ENCODE measurements at regions not wholly inside any gene's neighbourhood (a gene's known extent, or its start where the extent isn't known, plus 50 kb on each side); places are given as distances from the start of the nearest gene placed in this dataset.

GRCh38 chr6:145187491-145188206 lies 547.7 kb downstream of the EPM2A start:
- no peaks in the 10 kb centered on the region for H3K4me1 Mint-ChIP-seq (ENCODE audit: low read depth in 2 of 2)
- H3K36me3 Mint-ChIP-seq, result no peaks in the 10 kb centered on the region
- DNase-seq (ENCODE audit: low spot score) (no peak), ATAC-seq (no peak)
- no peak overlapping the region for H3K4me3 Mint-ChIP-seq
- H3K9me3 Mint-ChIP-seq, result no peaks in the 10 kb centered on the region
- H3K27me3 Mint-ChIP-seq, result peaks cover 0 to 7% of the 10 kb centered on the region in 2 donors
- no peak overlapping the region for H3K27ac Mint-ChIP-seq

GRCh38 chr6:145189836-145190235 lies 545.5 kb downstream of the EPM2A start:
- peaks cover 0 to 7% of the 10 kb centered on the region in 2 donors for H3K27me3 Mint-ChIP-seq
- no peak overlapping the region for H3K27ac Mint-ChIP-seq
- H3K4me1 Mint-ChIP-seq (ENCODE audit: low read depth in 2 of 2), result no peaks in the 10 kb centered on the region
- no peaks in the 10 kb centered on the region for H3K9me3 Mint-ChIP-seq
- ATAC-seq (no peak), DNase-seq (ENCODE audit: low spot score) (no peak)
- H3K36me3 Mint-ChIP-seq, result no peaks in the 10 kb centered on the region
- H3K4me3 Mint-ChIP-seq, result no peak overlapping the region

DNA sequence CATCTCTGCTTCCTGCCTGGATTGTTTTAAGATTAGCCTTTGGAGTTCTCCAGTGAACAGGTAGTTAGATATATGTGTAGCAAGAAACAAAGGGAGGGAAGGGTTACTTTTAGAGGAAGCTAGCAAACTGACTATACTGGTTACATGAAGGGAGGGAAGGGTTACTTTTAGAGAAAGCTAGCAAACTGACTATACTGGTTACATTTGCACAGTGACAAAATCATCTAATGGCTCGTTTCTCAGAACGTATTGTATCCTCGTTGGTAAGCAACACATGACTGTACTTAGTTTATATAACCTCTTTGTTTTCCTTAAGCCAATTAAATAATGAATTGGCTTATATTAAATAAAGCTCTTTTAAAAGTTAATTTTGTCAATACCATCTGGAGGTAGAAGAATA lies 540.9 kb downstream of the EPM2A start:
- ATAC-seq (no peak), DNase-seq (ENCODE audit: low spot score) (no peak)
- Mint-ChIP-seq H3K27me3 (no peaks in the 10 kb centered on the region), H3K4me3 (no peak overlapping the region), H3K36me3 (no peaks in the 10 kb centered on the region), H3K4me1 (ENCODE audit: low read depth in 2 of 2) (no peaks in the 10 kb centered on the region), H3K27ac (no peak overlapping the region), H3K9me3 (no peaks in the 10 kb centered on the region)

- no peaks in the 10 kb centered on the region for H3K9me3 Mint-ChIP-seq
- H3K27ac Mint-ChIP-seq, result no peak overlapping the region
- no peaks in the 10 kb centered on the region for H3K4me1 Mint-ChIP-seq (ENCODE audit: low read depth in 2 of 2)
- no peaks in the 10 kb centered on the region for H3K36me3 Mint-ChIP-seq
- DNase-seq (ENCODE audit: low spot score) (no peak), ATAC-seq (no peak)
- peaks cover 3 to 8% of the 10 kb centered on the region in 2 donors for H3K27me3 Mint-ChIP-seq
- H3K4me3 Mint-ChIP-seq, result no peak overlapping the region
Measured at GRCh38 chr6:145199961-145200360, 535.4 kb downstream of the EPM2A start.

DNA sequence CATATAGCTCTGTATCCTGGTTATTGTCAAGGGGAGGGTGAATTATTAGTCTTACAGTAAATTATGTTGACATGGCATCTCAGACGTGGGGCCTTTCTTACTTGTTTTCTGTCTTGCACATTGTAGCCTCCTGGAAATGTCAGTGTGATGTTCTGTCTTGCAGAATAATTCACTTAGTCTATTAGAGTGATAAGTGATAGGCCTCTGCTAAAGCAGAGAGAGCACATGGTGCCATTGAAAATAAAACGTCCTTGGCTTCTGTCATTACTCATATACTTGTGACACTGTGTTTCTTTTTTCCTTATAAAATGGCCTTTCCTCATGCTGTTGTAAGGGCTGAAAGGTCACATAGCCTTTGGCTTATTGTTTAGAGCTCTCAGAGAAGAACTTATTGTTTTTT lies 531.0 kb downstream of the EPM2A start:
- Mint-ChIP-seq H3K4me1 (ENCODE audit: low read depth in 2 of 2) (no peaks in the 10 kb centered on the region), H3K27me3 (peaks cover 7 to 15% of the 10 kb centered on the region in 2 donors), H3K9me3 (no peaks in the 10 kb centered on the region), H3K27ac (no peak overlapping the region), H3K36me3 (no peaks in the 10 kb centered on the region), H3K4me3 (no peak overlapping the region)
- ATAC-seq (no peak), DNase-seq (ENCODE audit: low spot score) (no peak)

- ATAC-seq (no peak), DNase-seq (ENCODE audit: low spot score) (no peak)
- H3K27ac Mint-ChIP-seq, result no peak overlapping the region
- no peak overlapping the region for H3K4me3 Mint-ChIP-seq
- H3K9me3 Mint-ChIP-seq, result no peaks in the 10 kb centered on the region
- H3K4me1 Mint-ChIP-seq (ENCODE audit: low read depth in 2 of 2), result no peaks in the 10 kb centered on the region
- peaks cover 11 to 12% of the 10 kb centered on the region in 2 donors for H3K27me3 Mint-ChIP-seq
- H3K36me3 Mint-ChIP-seq, result no peaks in the 10 kb centered on the region
Measured at GRCh38 chr6:145206247-145206907, 528.9 kb downstream of the EPM2A start.

- no peak overlapping the region for H3K27ac Mint-ChIP-seq
- H3K36me3 Mint-ChIP-seq, result no peaks in the 10 kb centered on the region
Measured at GRCh38 chr6:145208474-145208873, 526.8 kb downstream of the EPM2A start.

DNA sequence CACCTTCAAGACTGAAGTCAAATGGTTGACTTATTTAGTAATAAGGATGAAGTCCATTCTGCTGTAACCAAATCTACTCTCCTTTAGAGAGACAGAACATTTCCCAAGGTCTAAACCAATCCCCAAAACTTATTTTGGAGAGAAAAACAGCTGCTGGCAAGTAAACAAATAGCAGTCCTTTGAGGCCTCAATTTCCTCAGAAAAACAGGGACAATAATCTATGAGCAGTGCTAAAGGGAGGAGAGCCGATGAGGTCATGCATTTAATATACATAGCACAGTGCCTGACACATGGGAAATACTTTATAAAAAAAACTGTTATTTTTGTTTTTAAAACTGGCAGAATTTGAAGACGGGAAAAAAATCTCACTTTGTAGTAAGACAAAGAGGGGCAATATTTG lies 526.0 kb downstream of the EPM2A start:
- no peak overlapping the region for H3K27ac Mint-ChIP-seq
- no peaks in the 10 kb centered on the region for H3K9me3 Mint-ChIP-seq
- H3K4me3 Mint-ChIP-seq, result no peak overlapping the region
- peaks cover 0 to 8% of the 10 kb centered on the region in 2 donors for H3K4me1 Mint-ChIP-seq (ENCODE audit: low read depth in 2 of 2)
- DNase-seq (ENCODE audit: low spot score) (no peak), ATAC-seq (no peak)
- H3K27me3 Mint-ChIP-seq, result peaks cover 6 to 8% of the 10 kb centered on the region in 2 donors
- no peaks in the 10 kb centered on the region for H3K36me3 Mint-ChIP-seq

More at GRCh38 chr6:145208474-145208873, 526.8 kb downstream of the EPM2A start:
- Mint-ChIP-seq H3K9me3 (no peaks in the 10 kb centered on the region), H3K4me1 (ENCODE audit: low read depth in 2 of 2) (peaks cover 0 to 3% of the 10 kb centered on the region in 2 donors), H3K4me3 (no peak overlapping the region), H3K27me3 (peaks cover 6 to 8% of the 10 kb centered on the region in 2 donors)
- ATAC-seq (no peak), DNase-seq (ENCODE audit: low spot score) (no peak)

GRCh38 chr6:145212813-145213212 lies 522.5 kb downstream of the EPM2A start:
- H3K9me3 Mint-ChIP-seq, result no peaks in the 10 kb centered on the region
- ATAC-seq (no peak), DNase-seq (ENCODE audit: low spot score) (no peak)
- H3K4me1 Mint-ChIP-seq (ENCODE audit: low read depth in 2 of 2), result peaks cover 0 to 8% of the 10 kb centered on the region in 2 donors
- H3K27ac Mint-ChIP-seq, result no peak overlapping the region
- H3K4me3 Mint-ChIP-seq, result no peak overlapping the region
- no peaks in the 10 kb centered on the region for H3K36me3 Mint-ChIP-seq
- H3K27me3 Mint-ChIP-seq, result peaks cover 8 to 19% of the 10 kb centered on the region in 2 donors

DNA sequence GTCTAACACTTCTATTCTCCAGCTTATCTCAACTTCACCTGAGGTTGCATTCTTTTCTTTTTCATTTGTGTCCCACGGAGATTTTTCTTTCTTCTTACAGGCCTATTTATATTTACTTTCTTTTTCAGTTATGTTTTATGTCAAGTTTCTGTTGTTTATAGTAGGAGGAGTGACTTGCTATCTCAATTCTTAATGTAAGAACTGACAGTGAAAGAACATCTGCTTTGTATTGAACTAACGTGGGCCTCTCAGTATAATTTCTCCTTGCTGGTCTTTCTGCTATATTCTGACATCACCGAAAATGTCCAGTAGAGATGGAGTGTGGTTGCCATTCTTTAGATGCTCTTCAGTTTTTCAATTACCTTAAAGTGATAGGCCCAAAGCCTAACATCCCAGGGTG lies 521.7 kb downstream of the EPM2A start:
- H3K27me3 Mint-ChIP-seq, result peaks cover 8 to 12% of the 10 kb centered on the region in 2 donors
- no peaks in the 10 kb centered on the region for H3K36me3 Mint-ChIP-seq
- peaks cover 0 to 8% of the 10 kb centered on the region in 2 donors for H3K4me1 Mint-ChIP-seq (ENCODE audit: low read depth in 2 of 2)
- H3K9me3 Mint-ChIP-seq, result no peaks in the 10 kb centered on the region
- no peak overlapping the region for H3K27ac Mint-ChIP-seq
- ATAC-seq (no peak), DNase-seq (ENCODE audit: low spot score) (no peak)
- H3K4me3 Mint-ChIP-seq, result no peak overlapping the region

DNA sequence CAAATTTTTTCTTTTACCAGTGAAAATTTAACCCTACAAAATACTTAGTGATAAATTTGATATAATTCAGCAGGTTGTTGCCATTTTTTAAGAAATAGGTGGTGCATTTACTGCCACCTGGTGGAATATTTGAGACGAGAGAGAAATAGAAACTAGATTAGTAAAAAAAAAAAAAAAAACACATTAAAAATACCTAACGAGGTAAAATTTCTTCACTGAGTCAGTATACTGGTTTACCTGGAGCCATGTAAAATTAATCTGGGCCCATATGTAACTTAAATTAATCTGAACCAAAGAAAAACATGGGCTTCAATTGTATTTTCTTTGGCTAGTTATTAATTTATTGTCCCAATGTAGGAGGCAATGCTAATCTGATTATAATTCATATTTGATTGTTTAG lies 520.8 kb downstream of the EPM2A start:
- Mint-ChIP-seq H3K27me3 (peaks cover 8 to 12% of the 10 kb centered on the region in 2 donors), H3K4me1 (ENCODE audit: low read depth in 2 of 2) (peaks cover 0 to 8% of the 10 kb centered on the region in 2 donors), H3K27ac (no peak overlapping the region), H3K4me3 (no peak overlapping the region), H3K36me3 (no peaks in the 10 kb centered on the region), H3K9me3 (no peaks in the 10 kb centered on the region)
- no peak for DNase-seq (ENCODE audit: low spot score)
- ATAC-seq, result no peak

DNA sequence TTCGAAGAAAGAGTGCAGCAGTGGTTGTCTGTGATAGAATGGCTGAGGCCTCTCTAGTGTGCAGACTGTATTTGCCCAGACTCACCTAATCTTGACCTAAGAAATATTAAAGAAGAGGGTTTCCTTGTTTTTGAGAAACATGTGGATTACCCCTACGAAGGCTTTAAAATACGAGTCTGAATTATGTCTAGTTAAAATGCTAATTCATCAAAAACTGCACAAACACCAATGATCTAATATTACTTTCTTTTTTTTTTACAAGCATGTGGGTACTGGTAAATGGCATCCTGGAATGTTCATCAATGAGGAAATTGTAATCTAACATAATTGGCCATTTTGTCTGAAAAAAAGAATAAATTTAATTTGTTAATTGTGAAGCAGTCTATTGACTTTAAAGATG lies 510.9 kb downstream of the EPM2A start:
- Mint-ChIP-seq H3K4me1 (ENCODE audit: low read depth in 2 of 2) (no peaks in the 10 kb centered on the region), H3K27me3 (peaks cover 2 to 8% of the 10 kb centered on the region in 2 donors), H3K27ac (no peak overlapping the region), H3K9me3 (no peaks in the 10 kb centered on the region), H3K4me3 (no peak overlapping the region), H3K36me3 (no peaks in the 10 kb centered on the region)
- DNase-seq (ENCODE audit: low spot score) (no peak), ATAC-seq (no peak)

- Mint-ChIP-seq H3K27me3 (peaks cover 2 to 10% of the 10 kb centered on the region in 2 donors), H3K4me1 (ENCODE audit: low read depth in 2 of 2) (no peaks in the 10 kb centered on the region), H3K27ac (no peak overlapping the region), H3K36me3 (no peaks in the 10 kb centered on the region), H3K4me3 (no peak overlapping the region), H3K9me3 (no peaks in the 10 kb centered on the region)
- no peak for ATAC-seq
- no peak for DNase-seq (ENCODE audit: low spot score)
Measured at GRCh38 chr6:145225500-145225899, 509.8 kb downstream of the EPM2A start.

- Mint-ChIP-seq H3K36me3 (no peaks in the 10 kb centered on the region), H3K27me3 (peaks cover 0 to 10% of the 10 kb centered on the region in 2 donors), H3K4me3 (no peak overlapping the region), H3K9me3 (peaks cover under 1% of the 10 kb centered on the region), H3K4me1 (ENCODE audit: low read depth in 2 of 2) (no peaks in the 10 kb centered on the region), H3K27ac (no peak overlapping the region)
- ATAC-seq (no peak), DNase-seq (ENCODE audit: low spot score) (no peak)
Measured at GRCh38 chr6:145227593-145227992, 507.7 kb downstream of the EPM2A start.

Data from natural killer cell treated with Interleukin-12 subunit alpha and Interleukin-12 subunit beta and Interleukin-15 and Interleukin-18, amount 100 ng/mL, for 72 hours (primary cell).